H1 (cell line): ENCODE measurements at regions not wholly inside any gene's neighbourhood (a gene's known extent, or its start where the extent isn't known, plus 50 kb on each side); places are given as distances from the start of the nearest gene placed in this dataset.

Experiments used
- CTCF ChIA-PET: fragments of 300-600 bp; sonication (Branson Sonifier 250); formaldehyde crosslinking; loops from one replicate; lab custom pipeline; 2021; ENCODE audit not compliant: partially characterized antibody; lab: Charles Lee
- POLR2A ChIA-PET: fragments of 300-600 bp; sonication (Branson Sonifier 250); formaldehyde crosslinking; loops from one replicate; lab custom pipeline; 2021; ENCODE audit warnings: inconsistent platforms; ENCODE audit not compliant: partially characterized antibody; lab: Charles Lee
- DNase-seq, 2 experiments: peaks; one replicate each; pipeline versions ENCODE4 v3.0.0 to v3.0.0-alpha.2; 2010 to 2022; ENCODE audit warnings: low spot score in 2 of 2, low read depth in 1 of 2, mixed read lengths in 1 of 2
- FAIRE-seq: peaks from 2 replicates; lab custom pipeline; 2011; peaks lifted over from hg19 to GRCh38; lab: Jason Lieb, UNC
- H2AFZ ChIP-seq: 2 replicates; pipeline ENCODE4 v1.8.1; 2012; ENCODE audit warnings: low read length, inconsistent platforms
- H2AK5ac ChIP-seq: 2 replicates; pipeline ENCODE4 v1.6.1; 2013; ENCODE audit warnings: low read depth, low read length
- H2BK120ac ChIP-seq: replicated peaks from 2 replicates; pipeline ENCODE3; 2013; ENCODE audit warnings: low read depth, low read length, inconsistent platforms
- H2BK12ac ChIP-seq: 2 replicates; pipeline ENCODE4 v1.6.1; 2013; ENCODE audit warnings: low read depth, low read length
- H2BK15ac ChIP-seq: 2 replicates; pipeline ENCODE4 v1.6.1; 2013; ENCODE audit warnings: low read length
- H2BK20ac ChIP-seq: 2 replicates; pipeline ENCODE4 v1.6.1; 2013; ENCODE audit warnings: low read length
- H2BK5ac ChIP-seq: 2 replicates; pipeline ENCODE4 v1.6.1; 2013; ENCODE audit warnings: low read depth, low read length
- H3K14ac ChIP-seq: 2 replicates; pipeline ENCODE4 v1.6.1; 2013; ENCODE audit warnings: inconsistent platforms; ENCODE audit not compliant: insufficient read length
- H3K18ac ChIP-seq: 2 replicates; pipeline ENCODE4 v1.6.1; 2013; ENCODE audit warnings: low read length; ENCODE audit errors: extremely low read depth
- H3K23ac ChIP-seq: 2 replicates; pipeline ENCODE4 v1.6.1; 2013; ENCODE audit warnings: inconsistent platforms; ENCODE audit not compliant: insufficient read length
- H3K23me2 ChIP-seq: 2 replicates; pipeline ENCODE4 v1.6.1; 2013; ENCODE audit warnings: low read depth, low read length
- H3K27ac ChIP-seq: 2 replicates; pipeline ENCODE4 v1.6.1; 2011; ENCODE audit warnings: low read depth, low read length, inconsistent platforms
- H3K27me3 ChIP-seq, 4 experiments: replicated peaks in 1 of 4; 1 replicate in 1 of 4; 2 replicates in 3 of 4; pipeline versions ENCODE4 v1.6.1 to v1.8.1; 2011 to 2013; ENCODE audit warnings: low read length in 3 of 4, mild to moderate bottlenecking in 3 of 4, inconsistent platforms in 2 of 4, mixed read lengths in 2 of 4, moderate library complexity in 1 of 4; ENCODE audit not compliant: control insufficient read depth in 3 of 4, insufficient read depth in 3 of 4; ENCODE audit errors: extremely low read depth in 1 of 4
- H3K36me3 ChIP-seq, 4 experiments: 2 replicates each; pipeline versions ENCODE4 v1.6.1 to v1.8.1; 2011 to 2013; ENCODE audit warnings: mild to moderate bottlenecking in 4 of 4, low read length in 3 of 4, moderate library complexity in 2 of 4, control low read depth in 1 of 4, inconsistent platforms in 1 of 4; ENCODE audit not compliant: insufficient read depth in 4 of 4, control insufficient read depth in 2 of 4
- H3K4ac ChIP-seq: replicated peaks from 2 replicates; pipeline ENCODE3; 2013; ENCODE audit warnings: low read length, low read depth, mixed read lengths, inconsistent platforms; ENCODE audit not compliant: insufficient read length
- H3K4me1 ChIP-seq, 4 experiments: replicated peaks in 1 of 4; 1 replicate in 1 of 4; 2 replicates in 3 of 4; pipeline versions ENCODE4 v1.6.1 to v1.8.1; 2011 to 2013; ENCODE audit warnings: low read length in 3 of 4, inconsistent platforms in 2 of 4, mixed read lengths in 1 of 4; ENCODE audit not compliant: insufficient read depth in 4 of 4, control insufficient read depth in 3 of 4
- H3K4me2 ChIP-seq, 2 experiments: 2 replicates each; pipeline versions ENCODE4 v1.6.1 to v1.8.1; 2011 to 2013; ENCODE audit warnings: low read depth in 2 of 2, low read length in 2 of 2, control low read depth in 1 of 2, inconsistent platforms in 1 of 2, mild to moderate bottlenecking in 1 of 2; ENCODE audit not compliant: insufficient read depth in 1 of 2
- H3K4me3 ChIP-seq, 4 experiments: fragments of 200-600, 300-600 bp in 1 of 4; sonication (generic), shearing (Covaris generic), sonication (Bioruptor Twin) in 1 of 4; 2 replicates each; pipeline versions ENCODE4 v1.5.1 to v1.8.1; 2011 to 2016; ENCODE audit warnings: low read length in 4 of 4, low read depth in 3 of 4, control low read depth in 2 of 4, inconsistent platforms in 2 of 4, mild to moderate bottlenecking in 2 of 4, mixed read lengths in 1 of 4, moderate library complexity in 1 of 4; ENCODE audit not compliant: insufficient read depth in 2 of 4; ENCODE audit errors: extremely low read depth in 1 of 4
- H3K56ac ChIP-seq: replicated peaks from 2 replicates; pipeline ENCODE3; 2013; ENCODE audit warnings: low read depth, mild to moderate bottlenecking, mixed read lengths, low read length, inconsistent platforms; ENCODE audit not compliant: insufficient read length
- H3K79me1 ChIP-seq: 2 replicates; pipeline ENCODE4 v1.6.1; 2013; ENCODE audit warnings: low read depth, low read length, control low read depth
- H3K79me2 ChIP-seq, 2 experiments: 2 replicates each; pipeline versions ENCODE4 v1.6.1 to v1.8.1; 2012 to 2013; ENCODE audit warnings: low read length in 2 of 2, mild to moderate bottlenecking in 2 of 2, inconsistent platforms in 1 of 2; ENCODE audit not compliant: insufficient read depth in 2 of 2, control insufficient read depth in 1 of 2
- H3K9ac ChIP-seq, 4 experiments: replicated peaks in 1 of 4; 1 replicate in 1 of 4; 2 replicates in 3 of 4; pipeline versions ENCODE4 v1.6.1 to v1.8.1; 2011 to 2013; ENCODE audit warnings: low read depth in 3 of 4, low read length in 3 of 4, control low read depth in 2 of 4, mild to moderate bottlenecking in 2 of 4, moderate library complexity in 2 of 4, inconsistent platforms in 1 of 4; ENCODE audit errors: extremely low read depth in 1 of 4
- H3K9me3 ChIP-seq, 2 experiments: 2 replicates each; pipeline versions ENCODE4 v1.6.1 to v1.8.1; 2012 to 2013; ENCODE audit warnings: mild to moderate bottlenecking in 2 of 2, moderate library complexity in 2 of 2, control low read depth in 1 of 2, inconsistent platforms in 1 of 2, low read depth in 1 of 2, low read length in 1 of 2, mixed read lengths in 1 of 2; ENCODE audit not compliant: insufficient read depth in 2 of 2
- H4K20me1 ChIP-seq, 2 experiments: replicated peaks in 1 of 2; 2 replicates each; pipeline versions ENCODE3 to v1.8.1; 2011 to 2013; ENCODE audit warnings: inconsistent platforms in 2 of 2, low read length in 2 of 2, mild to moderate bottlenecking in 1 of 2; ENCODE audit not compliant: insufficient read depth in 2 of 2, control insufficient read depth in 1 of 2
- H4K5ac ChIP-seq: 2 replicates; pipeline ENCODE4 v1.6.1; 2013; ENCODE audit warnings: low read length, low read depth, mixed read lengths, inconsistent platforms; ENCODE audit not compliant: insufficient read length
- H4K8ac ChIP-seq: 2 replicates; pipeline ENCODE4 v1.8.0; 2013; ENCODE audit warnings: mild to moderate bottlenecking, moderate library complexity, low read length, inconsistent platforms; ENCODE audit not compliant: insufficient read depth; ENCODE audit errors: extremely low read depth
- H4K91ac ChIP-seq: replicated peaks from 2 replicates; pipeline ENCODE3; 2013; ENCODE audit warnings: low read length, mixed read lengths, inconsistent platforms; ENCODE audit not compliant: insufficient read length
- BACH1 ChIP-seq: IDR thresholded peaks from 2 replicates; pipeline ENCODE4 v1.6.1; 2012; ENCODE audit warnings: low read length, improper control_type of control experiment
- BRCA1 ChIP-seq: IDR thresholded peaks from 2 replicates; pipeline ENCODE4 v1.6.1; 2012; ENCODE audit warnings: low read depth, low read length, improper control_type of control experiment
- CBX5 ChIP-seq: fragments of 300-800, 300-1000 bp; sonication (generic); IDR thresholded peaks from 2 replicates; pipeline ENCODE4 v1.7.1; 2016; ENCODE audit warnings: antibody characterized with exemption, low read length, low read depth
- CEBPB ChIP-seq: IDR thresholded peaks from 2 replicates; pipeline ENCODE4 v1.6.1; 2012; ENCODE audit warnings: low read depth, low read length
- CHD1 ChIP-seq: IDR thresholded peaks from 2 replicates; pipeline ENCODE4 v1.6.1; 2012; ENCODE audit warnings: low read depth, low read length, improper control_type of control experiment
- EZH2 ChIP-seq: fragments of 200-600 bp; sonication (generic); IDR thresholded peaks from 2 replicates; pipeline ENCODE4 v1.7.1; 2012; ENCODE audit warnings: low read depth, mild to moderate bottlenecking, moderate library complexity, low read length, inconsistent platforms; ENCODE audit not compliant: severe bottlenecking
- HDAC6 ChIP-seq: IDR thresholded peaks from one replicate; pipeline ENCODE4 v1.7.1; 2012; ENCODE audit warnings: low read depth, mild to moderate bottlenecking, inconsistent platforms, low read length, moderate library complexity
- POLR2AphosphoS5 ChIP-seq: IDR thresholded peaks from 2 replicates; pipeline ENCODE4 v1.6.1; 2011; ENCODE audit warnings: low read depth, low read length
- SIRT6 ChIP-seq: IDR thresholded peaks from one replicate; pipeline ENCODE4 v1.7.1; 2012; ENCODE audit warnings: low read length, inconsistent platforms
- SIX5 ChIP-seq: IDR thresholded peaks from 2 replicates; pipeline ENCODE4 v1.6.1; 2011; ENCODE audit warnings: mild to moderate bottlenecking, low read depth, low read length
- TAF7 ChIP-seq: optimal IDR thresholded peaks from 2 replicates; pipeline ENCODE3; 2011; ENCODE audit warnings: low read depth, mild to moderate bottlenecking, inconsistent platforms, low read length, moderate library complexity, borderline replicate concordance
- WGBS, 2 experiments: shearing (Covaris generic) in 1 of 2; methylation state at CpG; one replicate each; pipeline versions ENCODE4 v1.1.6 to v1.1.7; 2013 to 2015; ENCODE audit warnings: low lambda C conversion rate in 2 of 2, mixed read lengths in 2 of 2, inconsistent platforms in 1 of 2, low coverage in 1 of 2, missing lambda C conversion rate in 1 of 2; ENCODE audit not compliant: insufficient replicate concordance in 2 of 2, insufficient coverage in 1 of 2, insufficient read length in 1 of 2; ENCODE audit errors: extremely low coverage in 1 of 2, missing lambda C conversion rate in 1 of 2; 5-methylcytosine and 5-hydroxymethylcytosine counted together

DNA sequence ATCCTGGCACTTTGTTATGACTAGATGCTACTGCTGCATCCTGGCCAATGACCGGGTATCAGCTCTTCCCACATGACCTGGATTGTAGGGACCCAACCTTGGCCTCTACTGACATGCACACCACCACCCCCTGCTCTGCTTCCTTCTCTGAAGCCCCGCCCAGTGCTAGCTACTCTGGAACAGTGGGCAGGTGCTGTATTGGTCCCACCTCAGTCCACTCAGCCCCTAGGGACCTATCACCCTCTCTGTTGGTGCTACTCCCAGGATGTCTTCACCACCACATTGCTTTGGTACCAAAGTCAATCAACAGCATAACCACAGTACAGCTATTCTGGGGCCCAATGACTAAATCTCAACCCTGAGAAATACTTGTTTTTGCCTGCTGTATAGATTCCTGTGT lies 170.2 kb upstream of the PRICKLE2 start:
- H3K56ac ChIP-seq = no peak overlapping the region
- POLR2A ChIA-PET = interaction anchor here (1.5 kb wide), 1 partner anchor 9 kb away, joined by 3 read pairs; no protein-coding TSS in a partner anchor
- TF ChIP-seq EZH2 (no peak), SIRT6 (no peak), SIX5 (no peak), TAF7 (no peak), CEBPB (no peak), CBX5 (no peak), BRCA1 (no peak), HDAC6 (no peak), CHD1 (no peak), POLR2AphosphoS5 (no peak), BACH1 (no peak)

More for the DNA sequence above, 170.2 kb upstream of the PRICKLE2 start:
- no peak overlapping the region for H2BK120ac ChIP-seq
- no peak overlapping the region for H3K9ac ChIP-seq
- no peak overlapping the region for H4K91ac ChIP-seq
- H3K27me3 ChIP-seq = no peaks in the 10 kb centered on the region
- H3K18ac ChIP-seq = no peak overlapping the region
- no peak overlapping the region for H2AFZ ChIP-seq
- H2BK20ac ChIP-seq = no peak overlapping the region
- H3K23me2 ChIP-seq = no peaks in the 10 kb centered on the region
- H3K4me1 ChIP-seq = peaks cover 0 to 7% (median 1%) of the 10 kb centered on the region in 4 experiments; a peak in 4 of 7 replicates
- no peak for DNase-seq
- H3K4me2 ChIP-seq = no peak overlapping the region
- H3K23ac ChIP-seq = no peak overlapping the region
- no peak overlapping the region for H2AK5ac ChIP-seq
- no peak overlapping the region for H4K5ac ChIP-seq
- H2BK5ac ChIP-seq = no peak overlapping the region
- no peak overlapping the region for H3K14ac ChIP-seq
- H3K9me3 ChIP-seq = no peaks in the 10 kb centered on the region
- no peak overlapping the region for H3K4ac ChIP-seq
- no peak overlapping the region for H3K4me3 ChIP-seq
- no peak overlapping the region for H3K27ac ChIP-seq
- 93% methylated on average over 2 of the region's 2 CpGs; no CpG with 5 or more reads in 1 of the 2 experiments for WGBS, 2 experiments
- H4K8ac ChIP-seq = no peak overlapping the region
- H4K20me1 ChIP-seq = no peaks in the 10 kb centered on the region
- no peaks in the 10 kb centered on the region for H3K36me3 ChIP-seq
- no peak overlapping the region for H2BK12ac ChIP-seq
- CTCF ChIA-PET = interaction anchor here (0.9 to 2.6 kb wide), 6 partner anchors 76 to 372 kb away, joined by 3 to 10 read pairs (median 4); partner anchors contain the start of gene PSMD6
- FAIRE-seq = no peak
- no peaks in the 10 kb centered on the region for H3K79me2 ChIP-seq
- no peak overlapping the region for H2BK15ac ChIP-seq
- H3K79me1 ChIP-seq = no peaks in the 10 kb centered on the region
